ENCODE measurements at regions not wholly inside any gene's neighbourhood (a gene's known extent, or its start where the extent isn't known, plus 50 kb on each side); places are given as distances from the start of the nearest gene placed in this dataset.

DNA sequence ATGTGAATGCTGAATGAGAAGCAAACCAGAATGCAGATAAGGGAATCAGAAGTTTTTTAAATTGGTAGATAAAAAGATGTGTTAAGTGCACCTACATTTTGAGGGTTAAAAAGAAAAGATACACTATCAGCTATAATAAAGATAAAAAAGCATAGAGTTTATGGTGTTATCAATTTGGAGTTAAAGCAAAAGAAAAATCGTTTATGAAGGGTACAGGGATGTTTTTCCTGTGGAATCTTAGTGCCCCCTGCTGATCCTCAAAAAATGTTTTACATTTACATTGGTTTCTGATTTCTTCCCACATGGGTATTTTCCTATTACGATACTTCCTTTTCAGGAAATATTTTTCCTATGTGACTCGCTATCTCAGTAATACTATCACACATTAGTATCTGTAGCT, 293.5 kb downstream of the MRPL39 start:
- Histone ChIP-seq H3K9me3 (replicated peaks; ENCODE audit: control insufficient read depth, insufficient read depth, low read length) (no peaks in the 10 kb centered on the region), H3K4me1 (ENCODE audit: control insufficient read depth, extremely low read depth, insufficient read depth, low read length) (no peaks in the 10 kb centered on the region), H3K27me3 (ENCODE audit: control insufficient read depth in 2 of 2, insufficient read depth in 2 of 2, low read length in 2 of 2) (no peaks in the 10 kb centered on the region), H3K9ac (replicated peaks; ENCODE audit: extremely low read depth, insufficient read depth, low read length) (no peak overlapping the region), H3K79me2 (ENCODE audit: control insufficient read depth, insufficient read depth, low read length) (no peaks in the 10 kb centered on the region), H3K27ac (ENCODE audit: insufficient read depth, low read depth, low read length) (no peak overlapping the region), H3K36me3 (ENCODE audit: control insufficient read depth in 2 of 2, extremely low read depth in 1 of 2, insufficient read depth in 2 of 2, low read length in 2 of 2) (no peaks in the 10 kb centered on the region), H3K4me3 (replicated peaks in 1 of 3; ENCODE audit: insufficient read depth in 1 of 3, low read depth in 1 of 3, low read length in 3 of 3) (no peak overlapping the region), H2AFZ (ENCODE audit: low read depth, low read length) (no peak overlapping the region), H4K20me1 (replicated peaks; ENCODE audit: control insufficient read depth, extremely low read depth, insufficient read depth, low read length) (no peaks in the 10 kb centered on the region), H3K9me1 (replicated peaks; ENCODE audit: control insufficient read depth, extremely low read depth, insufficient read depth, low read length) (no peaks in the 10 kb centered on the region), H3K4me2 (ENCODE audit: insufficient read depth, low read length) (no peak overlapping the region)
- DNase-seq (ENCODE audit: low read depth, low spot score) (no peak), FAIRE-seq (no peak)
- TF ChIP-seq GATA2 (IDR thresholded peaks at IDR 0.05; ENCODE audit: insufficient read depth, insufficient read length, low read depth, low read length) (no peak), MYC (IDR thresholded peaks at IDR 0.05; ENCODE audit: low read depth, low read length) (no peak), POLR2A (IDR thresholded peaks at IDR 0.05; ENCODE audit: low read depth, low read length) (no peak), EZH2 (IDR thresholded peaks at IDR 0.05; ENCODE audit: borderline replicate concordance, low read depth, low read length, severe bottlenecking) (no peak), FOS (IDR thresholded peaks at IDR 0.05; ENCODE audit: borderline replicate concordance, insufficient read depth, low read length) (no peak)
- TF ChIP-seq, protein P1, sequence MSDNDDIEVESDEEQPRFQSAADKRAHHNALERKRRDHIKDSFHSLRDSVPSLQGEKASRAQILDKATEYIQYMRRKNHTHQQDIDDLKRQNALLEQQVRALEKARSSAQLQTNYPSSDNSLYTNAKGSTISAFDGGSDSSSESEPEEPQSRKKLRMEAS (IDR thresholded peaks at IDR 0.05; ENCODE audit: insufficient read depth, insufficient read length), result no peak
- TF ChIP-seq, protein P2, sequence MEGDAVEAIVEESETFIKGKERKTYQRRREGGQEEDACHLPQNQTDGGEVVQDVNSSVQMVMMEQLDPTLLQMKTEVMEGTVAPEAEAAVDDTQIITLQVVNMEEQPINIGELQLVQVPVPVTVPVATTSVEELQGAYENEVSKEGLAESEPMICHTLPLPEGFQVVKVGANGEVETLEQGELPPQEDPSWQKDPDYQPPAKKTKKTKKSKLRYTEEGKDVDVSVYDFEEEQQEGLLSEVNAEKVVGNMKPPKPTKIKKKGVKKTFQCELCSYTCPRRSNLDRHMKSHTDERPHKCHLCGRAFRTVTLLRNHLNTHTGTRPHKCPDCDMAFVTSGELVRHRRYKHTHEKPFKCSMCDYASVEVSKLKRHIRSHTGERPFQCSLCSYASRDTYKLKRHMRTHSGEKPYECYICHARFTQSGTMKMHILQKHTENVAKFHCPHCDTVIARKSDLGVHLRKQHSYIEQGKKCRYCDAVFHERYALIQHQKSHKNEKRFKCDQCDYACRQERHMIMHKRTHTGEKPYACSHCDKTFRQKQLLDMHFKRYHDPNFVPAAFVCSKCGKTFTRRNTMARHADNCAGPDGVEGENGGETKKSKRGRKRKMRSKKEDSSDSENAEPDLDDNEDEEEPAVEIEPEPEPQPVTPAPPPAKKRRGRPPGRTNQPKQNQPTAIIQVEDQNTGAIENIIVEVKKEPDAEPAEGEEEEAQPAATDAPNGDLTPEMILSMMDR (IDR thresholded peaks at IDR 0.05; ENCODE audit: extremely low read depth in 1 of 2, insufficient read depth in 1 of 2, low read depth in 1 of 2, low read length in 2 of 2), result no peak
- intact Hi-C loops (cut with micrococcal nuclease), result no loop called here
- POLR2A ChIA-PET, result no interaction called here
- dilution Hi-C loops (cut with MboI; ENCODE audit: extremely low pct_ligation_motif_present, low sequenced_read_pairs), result no loop called here
- CTCF ChIA-PET, result no interaction called here
- no TSS peak for BruUV-seq (replicated peaks)

DNA sequence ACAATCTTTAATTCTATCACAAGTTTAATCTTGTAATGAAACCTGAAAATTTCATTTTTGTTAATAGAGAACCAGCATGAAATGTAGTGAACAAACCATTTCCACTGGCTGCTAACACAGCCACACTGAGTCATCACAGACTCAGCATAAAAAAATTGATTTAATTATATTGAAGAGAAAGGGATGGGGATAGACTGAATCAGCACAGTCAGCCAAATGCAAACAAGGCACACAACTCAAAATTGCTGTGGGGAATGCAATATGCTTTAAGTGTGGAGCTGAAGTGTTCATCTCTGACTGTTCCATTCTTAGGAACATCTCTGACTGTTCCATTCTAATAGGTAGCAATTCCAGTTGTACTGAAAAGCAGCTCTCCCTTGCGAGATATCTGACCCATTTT, 299.8 kb downstream of the MRPL39 start:
- Histone ChIP-seq H3K4me1 (ENCODE audit: control insufficient read depth, extremely low read depth, insufficient read depth, low read length) (no peaks in the 10 kb centered on the region), H3K79me2 (ENCODE audit: control insufficient read depth, insufficient read depth, low read length) (no peaks in the 10 kb centered on the region), H3K9ac (replicated peaks; ENCODE audit: extremely low read depth, insufficient read depth, low read length) (no peak overlapping the region), H3K27ac (ENCODE audit: insufficient read depth, low read depth, low read length) (no peak overlapping the region), H3K4me2 (ENCODE audit: insufficient read depth, low read length) (no peak overlapping the region), H2AFZ (ENCODE audit: low read depth, low read length) (no peak overlapping the region), H3K36me3 (ENCODE audit: control insufficient read depth in 2 of 2, extremely low read depth in 1 of 2, insufficient read depth in 2 of 2, low read length in 2 of 2) (no peaks in the 10 kb centered on the region), H3K27me3 (ENCODE audit: control insufficient read depth in 2 of 2, insufficient read depth in 2 of 2, low read length in 2 of 2) (no peaks in the 10 kb centered on the region), H3K9me3 (replicated peaks; ENCODE audit: control insufficient read depth, insufficient read depth, low read length) (no peaks in the 10 kb centered on the region), H3K9me1 (replicated peaks; ENCODE audit: control insufficient read depth, extremely low read depth, insufficient read depth, low read length) (no peaks in the 10 kb centered on the region), H4K20me1 (replicated peaks; ENCODE audit: control insufficient read depth, extremely low read depth, insufficient read depth, low read length) (no peaks in the 10 kb centered on the region), H3K4me3 (replicated peaks in 1 of 3; ENCODE audit: insufficient read depth in 1 of 3, low read depth in 1 of 3, low read length in 3 of 3) (no peak overlapping the region)
- no peak for TF ChIP-seq EZH2 (IDR thresholded peaks at IDR 0.05; ENCODE audit: borderline replicate concordance, low read depth, low read length, severe bottlenecking)
- no peak for TF ChIP-seq POLR2AphosphoS5 (IDR thresholded peaks at IDR 0.05; ENCODE audit: insufficient read depth, low read depth, low read length)
- no peak for DNase-seq (ENCODE audit: low read depth, low spot score)
- dilution Hi-C loops (cut with MboI; ENCODE audit: extremely low pct_ligation_motif_present, low sequenced_read_pairs) (no loop called here), intact Hi-C loops (cut with micrococcal nuclease) (no loop called here)
- POLR2A ChIA-PET, result no interaction called here
- no TSS peak for BruUV-seq (replicated peaks)
- FAIRE-seq, result no peak
- CTCF ChIA-PET, result no interaction called here

Measured in endothelial cell of umbilical vein (primary cell).